Activated T-helper 17 cell treated with anti-CD3 and anti-CD28 coated beads, Interleukin-2, amount 50 U/mL, for 72 hours (primary cell): ENCODE measurements at regions not wholly inside any gene's neighbourhood (a gene's known extent, or its start where the extent isn't known, plus 50 kb on each side); places are given as distances from the start of the nearest gene placed in this dataset.

ENCODE experiments used
- ATAC-seq: fragments of 150-1000 bp; cut with Tn5 transposase; replicated peaks from 2 replicates; pipeline ENCODE4 v1.10.0; 2021; ENCODE audit warnings: mild to moderate bottlenecking, moderate library complexity
- H3K27ac Mint-ChIP-seq: one replicate; pipeline ENCODE4 v1.8.0; 2022; ENCODE audit warnings: mixed read lengths
- H3K27me3 Mint-ChIP-seq: one replicate; pipeline ENCODE4 v1.8.0; 2022; ENCODE audit warnings: mixed read lengths
- H3K36me3 Mint-ChIP-seq: one replicate; pipeline ENCODE4 v1.8.0; 2022; ENCODE audit warnings: low read depth, mild to moderate bottlenecking, mixed read lengths
- H3K4me1 Mint-ChIP-seq: one replicate; pipeline ENCODE4 v1.8.0; 2022; ENCODE audit warnings: mixed read lengths
- H3K4me3 Mint-ChIP-seq: one replicate; pipeline ENCODE4 v1.8.0; 2022; ENCODE audit warnings: mild to moderate bottlenecking, mixed read lengths
- H3K9me3 Mint-ChIP-seq: one replicate; pipeline ENCODE4 v1.8.0; 2022; ENCODE audit warnings: mixed read lengths

DNA sequence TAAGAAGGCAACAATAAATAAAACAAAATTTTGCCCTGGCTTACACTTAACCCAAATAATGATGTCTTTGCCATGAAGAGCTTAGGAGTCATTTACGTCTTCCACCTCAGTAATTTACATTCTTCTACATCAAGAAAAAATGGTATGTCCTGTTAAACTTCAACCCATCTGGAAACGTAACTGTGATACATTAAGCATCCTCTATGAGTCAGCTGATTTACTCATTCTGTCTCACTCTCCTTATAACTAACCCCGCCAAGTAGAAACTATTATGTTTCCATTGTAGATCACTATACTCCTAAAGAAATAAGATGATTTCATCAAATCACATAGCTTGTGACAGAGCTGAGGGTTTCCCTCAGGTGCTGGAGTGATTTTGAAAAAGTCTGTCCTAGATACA is 330.7 kb downstream of the CDC14C start:
- Mint-ChIP-seq H3K4me3 (no peak overlapping the region), H3K36me3 (no peaks in the 10 kb centered on the region), H3K27ac (no peak overlapping the region), H3K4me1 (no peaks in the 10 kb centered on the region), H3K9me3 (peaks cover 14% of the 10 kb centered on the region), H3K27me3 (no peaks in the 10 kb centered on the region)
- ATAC-seq: no peak

DNA sequence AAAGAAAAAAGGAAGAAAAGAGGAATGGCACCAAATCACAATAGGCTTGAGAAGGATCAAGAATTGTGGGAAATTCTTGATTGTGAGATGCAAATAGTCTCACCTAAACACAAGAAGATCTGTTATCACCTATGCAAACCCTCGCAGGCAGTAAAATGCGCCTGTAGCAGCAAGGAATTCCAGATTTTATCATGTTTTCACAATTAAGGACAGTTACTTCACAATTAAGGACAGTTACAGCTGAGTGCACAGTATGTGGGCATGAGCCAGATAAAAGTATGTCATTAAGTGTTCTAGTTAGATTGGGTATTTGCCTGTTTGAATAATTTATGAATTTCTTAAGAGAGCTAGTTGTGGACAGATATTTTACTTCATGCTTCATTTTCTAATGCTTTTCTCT is 336.2 kb downstream of the CDC14C start:
- ATAC-seq: no peak
- Mint-ChIP-seq H3K9me3 (peaks cover 8% of the 10 kb centered on the region), H3K4me3 (no peak overlapping the region), H3K27ac (no peak overlapping the region), H3K36me3 (no peaks in the 10 kb centered on the region), H3K4me1 (no peaks in the 10 kb centered on the region), H3K27me3 (no peaks in the 10 kb centered on the region)

DNA sequence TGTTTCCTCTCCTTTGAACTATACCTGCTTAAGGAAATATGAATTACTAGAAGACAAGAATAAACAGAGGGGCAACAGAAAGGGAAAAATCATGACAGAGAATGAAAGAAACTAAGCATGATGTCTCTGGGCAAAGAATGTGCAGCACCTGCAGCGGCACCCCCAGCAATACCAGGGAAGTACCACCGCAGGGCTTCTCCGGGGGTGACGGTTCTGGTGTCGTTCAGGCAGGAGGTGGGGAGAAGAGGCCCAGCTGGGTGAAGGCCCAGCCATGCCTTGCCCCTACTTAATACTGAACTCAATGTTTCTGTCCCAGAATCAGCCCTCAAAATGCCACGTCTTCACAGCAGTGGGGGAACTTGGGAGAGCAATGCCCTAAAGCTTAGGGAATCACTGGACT is 337.6 kb downstream of the CDC14C start:
- no peaks in the 10 kb centered on the region for H3K4me1 Mint-ChIP-seq
- H3K9me3 Mint-ChIP-seq: peaks cover 8% of the 10 kb centered on the region
- H3K27me3 Mint-ChIP-seq: no peaks in the 10 kb centered on the region
- no peaks in the 10 kb centered on the region for H3K36me3 Mint-ChIP-seq
- H3K4me3 Mint-ChIP-seq: no peak overlapping the region
- ATAC-seq: no peak
- H3K27ac Mint-ChIP-seq: no peak overlapping the region

DNA sequence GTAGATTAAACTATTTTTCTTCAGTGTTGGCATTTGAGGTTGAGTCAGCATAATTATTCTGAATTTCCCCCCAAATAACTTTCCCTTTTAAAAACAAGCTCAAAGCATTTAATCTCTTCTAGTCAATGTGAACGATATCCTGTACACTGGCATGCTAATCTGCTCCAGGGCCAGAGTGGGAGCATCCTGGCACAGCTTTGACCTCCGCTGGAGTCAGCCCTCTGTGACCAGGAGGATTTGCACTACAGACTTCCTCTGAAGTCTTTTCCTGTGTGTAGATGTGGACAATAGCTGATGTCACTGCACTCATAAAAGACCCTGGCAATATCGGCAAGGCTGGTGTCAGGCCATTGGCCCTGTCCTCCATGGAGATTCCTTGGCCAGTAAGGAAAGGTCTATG is 340.2 kb downstream of the CDC14C start:
- ATAC-seq: no peak

DNA sequence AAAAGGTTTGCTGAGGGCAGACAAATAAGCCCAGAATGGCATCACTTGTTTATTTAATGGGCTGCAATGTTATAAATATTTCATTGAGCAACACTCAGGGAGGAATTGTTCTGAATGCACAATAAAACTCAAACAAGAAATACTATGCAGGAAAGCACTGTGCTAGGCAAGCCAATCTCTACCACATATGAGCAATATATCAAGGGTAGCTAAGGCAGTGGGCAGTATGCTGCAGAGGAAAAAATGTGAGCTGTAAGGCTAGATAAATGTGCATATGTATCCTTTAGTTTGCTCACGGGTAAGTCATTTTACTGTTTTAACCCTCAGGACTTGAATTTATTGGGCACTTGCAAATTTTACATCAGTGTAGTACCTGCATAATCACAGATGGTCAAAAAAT is 349.6 kb downstream of the CDC14C start:
- Mint-ChIP-seq H3K9me3 (peaks cover 5% of the 10 kb centered on the region), H3K4me3 (no peak overlapping the region)
- ATAC-seq: no peak

More for the DNA sequence above, 340.2 kb downstream of the CDC14C start:
- Mint-ChIP-seq H3K9me3 (peaks cover 7% of the 10 kb centered on the region), H3K4me3 (no peak overlapping the region), H3K4me1 (no peaks in the 10 kb centered on the region), H3K27ac (no peak overlapping the region), H3K36me3 (no peaks in the 10 kb centered on the region), H3K27me3 (no peaks in the 10 kb centered on the region)

DNA sequence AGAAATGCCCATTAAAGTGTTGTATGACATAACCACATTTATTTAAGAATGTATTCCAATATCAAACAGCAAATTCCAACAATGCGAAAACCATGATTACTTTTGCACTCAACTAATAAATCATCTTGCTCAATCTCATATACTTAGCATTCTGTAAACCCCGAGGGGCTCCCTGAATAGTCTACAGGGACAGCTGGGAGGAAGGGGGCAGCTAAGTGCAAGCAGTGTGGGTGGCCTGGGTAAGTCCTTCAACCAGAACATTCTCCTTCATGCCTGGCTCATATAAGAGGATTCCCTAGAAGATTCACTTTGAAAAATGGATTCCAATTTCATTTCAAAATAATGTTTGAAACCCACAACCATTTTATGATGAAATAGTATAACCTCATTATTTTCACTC is 355.5 kb downstream of the CDC14C start:
- Mint-ChIP-seq H3K27ac (no peak overlapping the region), H3K4me3 (no peak overlapping the region), H3K4me1 (no peaks in the 10 kb centered on the region), H3K27me3 (no peaks in the 10 kb centered on the region), H3K36me3 (no peaks in the 10 kb centered on the region), H3K9me3 (peaks cover 8% of the 10 kb centered on the region)
- no peak for ATAC-seq

More for the DNA sequence above, 349.6 kb downstream of the CDC14C start:
- Mint-ChIP-seq H3K36me3 (no peaks in the 10 kb centered on the region), H3K27ac (no peak overlapping the region), H3K4me1 (no peaks in the 10 kb centered on the region), H3K27me3 (no peaks in the 10 kb centered on the region)

DNA sequence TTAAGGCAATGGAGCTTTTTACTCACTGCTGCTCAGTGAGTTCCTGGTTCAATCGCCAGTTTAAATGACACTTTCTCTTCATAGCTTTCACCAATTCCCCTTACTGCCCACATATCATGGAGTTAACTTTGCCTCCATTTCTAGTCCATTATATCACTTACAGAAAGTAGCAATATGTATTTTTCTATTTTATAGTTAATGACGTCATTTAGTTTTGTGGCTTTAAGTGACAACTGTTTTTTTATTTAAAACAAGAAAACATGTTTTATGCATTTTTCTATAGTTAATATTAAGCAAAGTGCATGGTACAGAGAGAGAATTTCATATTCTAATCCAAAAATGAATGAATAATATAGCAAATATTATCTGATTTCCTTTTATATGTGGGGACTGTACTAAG is 363.3 kb downstream of the CDC14C start:
- Mint-ChIP-seq H3K27me3 (no peaks in the 10 kb centered on the region), H3K4me1 (no peaks in the 10 kb centered on the region), H3K27ac (no peak overlapping the region), H3K4me3 (no peak overlapping the region), H3K36me3 (no peaks in the 10 kb centered on the region), H3K9me3 (peaks cover 4% of the 10 kb centered on the region)
- ATAC-seq: no peak

DNA sequence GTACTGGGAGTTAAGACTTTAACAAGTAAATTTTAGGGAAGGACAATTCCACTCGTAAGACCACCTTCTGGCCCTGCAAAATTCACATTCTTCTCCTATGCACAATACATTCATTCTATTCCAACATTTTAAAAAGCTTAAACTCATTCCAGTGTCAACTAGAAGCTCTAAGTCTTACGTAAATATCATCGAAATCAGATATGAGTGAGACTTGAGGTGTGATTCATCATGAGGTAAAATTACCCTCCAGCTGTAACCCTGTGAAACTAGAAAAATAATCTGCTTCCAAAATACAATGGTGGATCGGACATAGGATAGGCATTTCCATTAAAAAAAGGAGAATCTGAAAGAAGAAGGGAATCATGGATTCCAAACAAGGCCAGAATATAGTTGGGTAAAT is 370.3 kb downstream of the CDC14C start:
- no peak overlapping the region for H3K4me3 Mint-ChIP-seq
- no peaks in the 10 kb centered on the region for H3K27me3 Mint-ChIP-seq
- H3K27ac Mint-ChIP-seq: no peak overlapping the region
- no peaks in the 10 kb centered on the region for H3K36me3 Mint-ChIP-seq
- no peak for ATAC-seq
- H3K9me3 Mint-ChIP-seq: peaks cover 13% of the 10 kb centered on the region
- H3K4me1 Mint-ChIP-seq: no peaks in the 10 kb centered on the region

DNA sequence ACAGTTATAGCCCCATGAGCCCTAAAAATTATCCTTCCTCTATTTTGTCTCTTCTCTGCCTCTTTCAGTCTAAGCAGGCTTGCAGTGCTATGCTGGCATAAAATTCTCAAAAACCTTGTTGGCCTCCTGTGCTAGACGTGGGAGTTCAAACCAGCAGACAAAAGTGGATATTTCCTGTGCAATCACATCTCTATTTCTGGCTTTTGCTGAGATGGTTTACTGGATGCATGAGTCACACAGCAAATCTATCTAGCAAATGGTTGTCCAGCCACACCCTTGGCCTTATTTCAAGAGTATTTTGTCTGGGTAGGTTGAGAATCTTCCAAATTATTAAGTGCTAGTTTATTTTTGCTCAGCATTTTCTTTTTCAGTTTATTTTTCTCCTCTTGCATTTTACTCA is 370.8 kb downstream of the CDC14C start:
- no peaks in the 10 kb centered on the region for H3K36me3 Mint-ChIP-seq

DNA sequence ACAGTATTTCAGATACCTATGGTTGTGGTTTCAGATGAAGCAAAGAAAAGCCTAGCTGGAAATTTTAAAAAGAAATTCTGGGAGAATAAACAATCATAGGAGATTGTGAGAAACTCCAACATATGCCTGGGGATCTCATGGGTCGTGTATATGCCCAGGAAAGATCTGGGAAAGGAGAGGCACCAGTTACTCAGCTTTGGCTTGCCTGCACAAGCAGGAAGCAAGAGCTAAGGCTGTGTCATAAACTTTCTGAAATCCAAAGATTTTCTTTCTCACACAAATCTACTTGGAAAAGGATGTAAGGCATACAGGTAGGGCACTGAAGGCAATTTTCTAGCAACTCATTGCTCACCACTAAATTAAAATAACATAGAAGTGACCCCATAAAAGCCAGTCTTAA is 373.6 kb downstream of the CDC14C start:
- Mint-ChIP-seq H3K27me3 (no peaks in the 10 kb centered on the region), H3K4me3 (no peak overlapping the region)
- ATAC-seq: no peak

More for the DNA sequence above, 370.8 kb downstream of the CDC14C start:
- H3K4me3 Mint-ChIP-seq: no peak overlapping the region
- peaks cover 13% of the 10 kb centered on the region for H3K9me3 Mint-ChIP-seq
- no peaks in the 10 kb centered on the region for H3K4me1 Mint-ChIP-seq
- H3K27ac Mint-ChIP-seq: no peak overlapping the region
- no peak for ATAC-seq
- H3K27me3 Mint-ChIP-seq: no peaks in the 10 kb centered on the region

GRCh38 chr7:49308787-49309186 is 384.4 kb downstream of the CDC14C start:
- Mint-ChIP-seq H3K27ac (no peak overlapping the region), H3K27me3 (no peaks in the 10 kb centered on the region), H3K4me3 (no peak overlapping the region), H3K9me3 (peaks cover 20% of the 10 kb centered on the region), H3K36me3 (no peaks in the 10 kb centered on the region), H3K4me1 (no peaks in the 10 kb centered on the region)
- no peak for ATAC-seq

More for the DNA sequence above, 373.6 kb downstream of the CDC14C start:
- Mint-ChIP-seq H3K4me1 (no peaks in the 10 kb centered on the region), H3K27ac (no peak overlapping the region), H3K36me3 (no peaks in the 10 kb centered on the region), H3K9me3 (peaks cover 24% of the 10 kb centered on the region)

- Mint-ChIP-seq H3K27ac (no peak overlapping the region), H3K9me3 (no peaks in the 10 kb centered on the region), H3K4me3 (no peak overlapping the region), H3K36me3 (no peaks in the 10 kb centered on the region), H3K4me1 (no peaks in the 10 kb centered on the region), H3K27me3 (no peaks in the 10 kb centered on the region)
- no peak for ATAC-seq
Observed at GRCh38 chr7:49320083-49320482, 395.7 kb downstream of the CDC14C start.

GRCh38 chr7:49321843-49322242 is 397.5 kb downstream of the CDC14C start:
- Mint-ChIP-seq H3K36me3 (no peaks in the 10 kb centered on the region), H3K27me3 (no peaks in the 10 kb centered on the region), H3K4me1 (no peaks in the 10 kb centered on the region), H3K4me3 (no peak overlapping the region), H3K9me3 (peaks cover 4% of the 10 kb centered on the region), H3K27ac (no peak overlapping the region)
- no peak for ATAC-seq

DNA sequence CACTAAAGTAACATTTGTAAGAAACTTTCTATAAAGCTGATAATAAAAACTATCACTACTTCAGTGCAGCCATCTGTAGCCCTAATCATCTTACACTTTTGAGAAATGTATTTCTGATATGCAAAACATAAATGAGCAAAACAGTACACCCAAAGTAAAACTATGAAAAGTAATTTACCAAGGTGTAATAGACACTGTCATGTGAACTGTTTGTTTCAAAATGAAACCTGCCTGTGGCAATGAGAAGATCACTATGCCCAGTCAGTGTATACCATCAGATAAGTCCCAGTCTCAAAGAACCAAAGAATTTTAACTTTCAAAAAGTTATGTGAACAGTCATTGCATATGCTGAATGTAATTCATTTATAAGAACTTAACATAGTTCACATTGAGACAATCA is 398.1 kb downstream of the CDC14C start:
- peaks cover 4% of the 10 kb centered on the region for H3K9me3 Mint-ChIP-seq
- no peaks in the 10 kb centered on the region for H3K36me3 Mint-ChIP-seq
- H3K4me1 Mint-ChIP-seq: no peaks in the 10 kb centered on the region
- no peak for ATAC-seq
- no peaks in the 10 kb centered on the region for H3K27me3 Mint-ChIP-seq
- H3K4me3 Mint-ChIP-seq: no peak overlapping the region
- no peak overlapping the region for H3K27ac Mint-ChIP-seq

DNA sequence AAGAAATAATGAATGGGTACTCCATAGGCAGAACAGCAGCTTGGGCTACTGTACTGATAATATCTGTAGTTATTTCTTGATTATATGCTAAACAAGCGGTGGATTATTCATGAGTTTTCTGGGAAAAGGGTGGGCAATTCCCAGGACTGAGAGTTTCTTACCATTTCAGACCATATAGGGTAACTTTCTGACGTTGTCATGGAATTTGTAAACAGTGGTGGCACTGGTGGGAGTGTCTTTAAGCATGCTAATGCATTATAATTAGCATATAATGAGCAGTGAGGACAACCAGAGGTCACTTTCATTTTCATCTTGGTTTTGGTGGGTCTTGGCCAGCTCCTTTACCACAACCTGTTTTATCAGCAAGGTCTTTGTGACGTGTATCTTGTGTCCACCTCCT is 399.7 kb downstream of the CDC14C start:
- no peaks in the 10 kb centered on the region for H3K36me3 Mint-ChIP-seq
- peaks cover 4% of the 10 kb centered on the region for H3K9me3 Mint-ChIP-seq
- no peak overlapping the region for H3K4me3 Mint-ChIP-seq
- H3K27me3 Mint-ChIP-seq: no peaks in the 10 kb centered on the region
- H3K4me1 Mint-ChIP-seq: no peaks in the 10 kb centered on the region
- no peak for ATAC-seq
- H3K27ac Mint-ChIP-seq: no peak overlapping the region

DNA sequence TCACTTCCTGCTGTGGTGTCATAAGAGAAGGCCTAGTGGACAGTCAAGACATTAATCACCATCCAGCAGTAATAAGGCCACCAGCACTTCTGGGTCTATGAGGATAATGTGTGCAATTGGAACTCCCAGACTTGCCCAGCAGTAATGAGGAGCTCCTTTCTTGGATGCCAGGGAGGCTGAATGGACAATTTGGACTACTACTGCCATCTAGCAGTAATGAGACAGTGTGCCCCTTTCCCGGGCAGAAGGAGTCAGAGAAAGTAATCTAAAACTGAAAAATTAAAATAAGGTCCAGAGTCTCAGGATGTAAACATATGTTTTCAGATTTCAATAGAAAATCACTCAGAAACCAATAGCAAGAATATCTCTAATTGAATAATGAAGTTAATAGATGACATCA is 400.4 kb downstream of the CDC14C start:
- Mint-ChIP-seq H3K27ac (no peak overlapping the region), H3K9me3 (peaks cover 4% of the 10 kb centered on the region), H3K27me3 (no peaks in the 10 kb centered on the region), H3K36me3 (no peaks in the 10 kb centered on the region), H3K4me3 (no peak overlapping the region), H3K4me1 (no peaks in the 10 kb centered on the region)
- no peak for ATAC-seq
